OCI-LY7 (cell line): ENCODE measurements at regions not wholly inside any gene's neighbourhood (a gene's known extent, or its start where the extent isn't known, plus 50 kb on each side); places are given as distances from the start of the nearest gene placed in this dataset.

ENCODE experiments used
- BruUV-seq: library from RNA; stranded (reverse); fragments of 400-500 nt; replicated peaks from 2 replicates; lab custom pipeline; 2021; lab: Mats Ljungman, UMichigan
- CTCF ChIA-PET: fragments of 300-600 bp; sonication (Branson Sonifier 250); formaldehyde crosslinking; loops from one replicate; lab custom pipeline; 2022; ENCODE audit warnings: antibody characterized with exemption; ENCODE audit not compliant: unreplicated experiment; lab: Charles Lee
- POLR2A ChIA-PET: fragments of 300-600 bp; sonication (Branson Sonifier 250); formaldehyde crosslinking; loops from one replicate; lab custom pipeline; 2022; ENCODE audit warnings: antibody characterized with exemption; lab: Charles Lee
- DNase-seq: peaks from one replicate; pipeline ENCODE4 v3.0.0-alpha.2; 2015; ENCODE audit warnings: low spot score
- H2AFZ ChIP-seq: fragments of 200-600 bp; sonication (generic), shearing (Covaris generic); 2 replicates; pipeline ENCODE4 v1.6.1; 2014; ENCODE audit warnings: mild to moderate bottlenecking, antibody characterized with exemption, low read length, moderate library complexity
- H3K27ac ChIP-seq: fragments of 200-600 bp; sonication (generic); 2 replicates; pipeline ENCODE4 v1.5.1; 2014; ENCODE audit warnings: mixed run types, low read depth, mild to moderate bottlenecking, moderate library complexity, low read length, inconsistent platforms; ENCODE audit not compliant: poor library complexity, severe bottlenecking
- H3K36me3 ChIP-seq: fragments of 200-600 bp; sonication (generic); 2 replicates; pipeline ENCODE4 v1.6.1; 2014; ENCODE audit warnings: mild to moderate bottlenecking, antibody characterized with exemption, low read length, moderate library complexity, mixed read lengths; ENCODE audit not compliant: insufficient read depth
- H3K4me1 ChIP-seq: fragments of 200-600 bp; sonication (generic); 2 replicates; pipeline ENCODE4 v1.5.1; 2014; ENCODE audit warnings: mild to moderate bottlenecking, low read length; ENCODE audit not compliant: insufficient read depth, poor library complexity, severe bottlenecking
- H3K4me2 ChIP-seq: fragments of 200-600 bp; sonication (generic); 2 replicates; pipeline ENCODE4 v1.6.1; 2014; ENCODE audit warnings: mild to moderate bottlenecking, low read length
- H3K4me3 ChIP-seq: fragments of 200-600 bp; sonication (generic); 2 replicates; pipeline ENCODE4 v1.5.1; 2014; ENCODE audit warnings: mild to moderate bottlenecking, low read depth, low read length; ENCODE audit not compliant: poor library complexity, severe bottlenecking
- H3K79me2 ChIP-seq: fragments of 200-600 bp; sonication (generic); 2 replicates; pipeline ENCODE4 v1.6.1; 2016; ENCODE audit warnings: low read depth, mild to moderate bottlenecking, low read length, moderate library complexity, mixed read lengths; ENCODE audit not compliant: insufficient read depth
- H3K9me2 ChIP-seq: fragments of 200-600 bp; sonication (generic); 2 replicates; pipeline ENCODE4 v1.6.1; 2016; ENCODE audit warnings: mild to moderate bottlenecking, low read length, mixed read lengths; ENCODE audit not compliant: insufficient read depth
- H3K9me3 ChIP-seq: fragments of 200-600 bp; sonication (generic); 2 replicates; pipeline ENCODE4 v1.6.1; 2014; ENCODE audit warnings: mild to moderate bottlenecking, mixed run types, low read length, mixed read lengths
- H4K20me1 ChIP-seq: fragments of 200-600 bp; sonication (generic); 2 replicates; pipeline ENCODE4 v1.6.1; 2014; ENCODE audit warnings: mild to moderate bottlenecking, antibody characterized with exemption, low read length, moderate library complexity, mixed read lengths; ENCODE audit not compliant: insufficient read depth
- CTCF ChIP-seq: fragments of 200-600 bp; sonication (generic); conservative IDR thresholded peaks from 2 replicates; pipeline ENCODE4 v1.5.1; 2014; ENCODE audit warnings: mild to moderate bottlenecking, antibody characterized with exemption, low read length, moderate library complexity, mixed read lengths
- EZH2phosphoT487 ChIP-seq: fragments of 200-600 bp; sonication (generic); IDR thresholded peaks from 2 replicates; pipeline ENCODE4 v1.6.1; 2018; ENCODE audit warnings: low read depth, borderline replicate concordance, mild to moderate bottlenecking, mixed run types, antibody characterized with exemption, low read length, moderate library complexity, mixed read lengths
- intact Hi-C: fragments of 100-400 bp; cut with micrococcal nuclease; formaldehyde crosslinking; loops from one replicate; pipeline ENCODE4 v1.10.0; 2022; ENCODE audit not compliant: unreplicated experiment

DNA sequence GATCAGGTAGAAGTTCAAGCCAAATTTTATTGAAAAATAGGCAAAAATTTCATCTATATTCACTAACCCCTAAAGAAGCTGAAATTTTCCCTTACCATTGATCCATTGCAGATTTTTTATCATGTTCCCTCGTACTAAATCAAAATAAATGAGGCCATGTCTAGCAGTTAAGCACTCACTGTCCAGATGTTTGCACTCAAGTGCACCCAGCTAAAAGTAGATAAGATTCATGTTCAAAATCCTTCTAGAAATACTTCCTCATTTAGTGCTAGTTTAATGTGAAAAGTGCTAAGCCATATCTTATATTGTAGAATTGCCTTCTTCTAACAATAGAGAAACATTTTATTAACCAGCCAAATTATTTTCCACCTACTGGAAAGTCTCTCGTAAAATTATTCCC, 164.7 kb upstream of the UBE2E2 start:
- intact Hi-C loops = no loop called here
- H3K36me3 ChIP-seq = no peaks in the 10 kb centered on the region
- H3K27ac ChIP-seq = no peak overlapping the region
- no peak for TF ChIP-seq EZH2phosphoT487
- TF ChIP-seq CTCF = no peak
- no peak overlapping the region for H3K4me2 ChIP-seq
- ChIA-PET POLR2A (interaction anchor here (0.6 to 0.7 kb wide), 2 partner anchors 204 to 1417 kb away, joined by 3 read pairs; no protein-coding TSS in a partner anchor), CTCF (interaction anchor here (0.5 kb wide), 1 partner anchor 27 kb away, joined by 3 read pairs; no protein-coding TSS in a partner anchor)
- no peak overlapping the region for H2AFZ ChIP-seq
- H4K20me1 ChIP-seq = no peaks in the 10 kb centered on the region
- no peaks in the 10 kb centered on the region for H3K4me1 ChIP-seq
- H3K9me3 ChIP-seq = no peaks in the 10 kb centered on the region
- H3K4me3 ChIP-seq = no peak overlapping the region
- DNase-seq = no peak
- H3K79me2 ChIP-seq = no peaks in the 10 kb centered on the region
- no TSS peak for BruUV-seq
- H3K9me2 ChIP-seq = no peaks in the 10 kb centered on the region

DNA sequence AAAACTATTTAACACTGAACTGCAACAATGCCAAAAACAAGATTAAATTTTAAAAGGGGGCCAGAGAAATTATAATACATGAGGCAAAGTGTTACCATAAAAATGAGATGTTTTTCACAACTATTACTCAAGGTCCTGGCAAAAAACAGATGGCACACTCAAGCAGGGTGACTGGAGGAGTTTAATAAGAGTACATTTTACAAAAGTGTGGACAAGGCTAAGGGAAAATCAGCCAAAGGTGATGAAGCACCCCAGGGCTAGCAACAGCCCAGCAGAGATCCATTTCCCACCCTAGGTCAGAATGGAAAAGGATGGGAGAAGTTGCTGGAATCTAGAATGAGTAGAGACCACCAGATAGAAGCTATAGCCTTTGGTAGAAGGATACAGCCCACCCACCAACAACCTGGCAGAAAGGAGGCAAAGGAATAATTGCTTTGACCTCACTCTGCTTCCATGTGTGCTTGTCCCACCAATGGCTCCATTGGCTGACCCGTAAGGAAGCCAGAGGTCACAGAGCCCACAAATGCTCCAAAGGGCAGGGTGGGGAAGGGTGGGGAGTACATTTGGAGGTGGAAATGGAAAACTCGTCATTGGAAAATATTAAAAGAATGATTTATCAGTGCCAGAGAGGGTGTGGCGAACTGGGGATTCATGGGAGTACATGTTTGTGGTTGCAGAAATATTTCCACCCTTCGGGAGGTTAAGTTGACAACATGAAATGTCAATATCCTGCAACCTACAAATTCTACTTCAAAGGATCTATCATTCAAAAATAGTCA, 161.0 kb upstream of the UBE2E2 start:
- POLR2A ChIA-PET = interaction anchor here (0.7 kb wide), 1 partner anchor 38 kb away, joined by 4 read pairs; no protein-coding TSS in a partner anchor

More for the DNA sequence above, 161.0 kb upstream of the UBE2E2 start:
- Histone ChIP-seq H3K4me1 (no peaks in the 10 kb centered on the region), H3K4me3 (no peak overlapping the region), H3K27ac (no peak overlapping the region), H2AFZ (no peak overlapping the region), H3K9me2 (no peaks in the 10 kb centered on the region), H4K20me1 (no peaks in the 10 kb centered on the region), H3K9me3 (peaks cover 6% of the 10 kb centered on the region; the same call in 1 of the 2 replicates), H3K79me2 (no peaks in the 10 kb centered on the region), H3K36me3 (no peaks in the 10 kb centered on the region), H3K4me2 (no peak overlapping the region)
- CTCF ChIA-PET = no interaction called here
- BruUV-seq = no TSS peak
- DNase-seq = no peak
- TF ChIP-seq EZH2phosphoT487 = no peak
- no peak for TF ChIP-seq CTCF
- intact Hi-C loops = no loop called here
